Neural cell (in vitro differentiated cells): ENCODE measurements at regions not wholly inside any gene's neighbourhood (a gene's known extent, or its start where the extent isn't known, plus 50 kb on each side); places are given as distances from the start of the nearest gene placed in this dataset.

Experiments
- CTCF ChIP-seq: fragments of 450-650 bp; IDR thresholded peaks from 2 replicates; pipeline ENCODE4 v1.5.1; 2014; ENCODE audit warnings: antibody characterized with exemption, mild to moderate bottlenecking, moderate library complexity; ENCODE audit not compliant: poor library complexity, severe bottlenecking
- EP300 ChIP-seq: fragments of 450-650 bp; conservative IDR thresholded peaks from 2 replicates; pipeline ENCODE4 v1.6.1; 2014; ENCODE audit warnings: antibody characterized with exemption, mild to moderate bottlenecking, moderate library complexity; ENCODE audit not compliant: poor library complexity, severe bottlenecking
- POLR2AphosphoS5 ChIP-seq: IDR thresholded peaks from 2 replicates; pipeline ENCODE4 v1.6.1; 2012
- TAF1 ChIP-seq: IDR thresholded peaks from 2 replicates; pipeline ENCODE4 v1.6.1; 2012; ENCODE audit warnings: low read depth

DNA sequence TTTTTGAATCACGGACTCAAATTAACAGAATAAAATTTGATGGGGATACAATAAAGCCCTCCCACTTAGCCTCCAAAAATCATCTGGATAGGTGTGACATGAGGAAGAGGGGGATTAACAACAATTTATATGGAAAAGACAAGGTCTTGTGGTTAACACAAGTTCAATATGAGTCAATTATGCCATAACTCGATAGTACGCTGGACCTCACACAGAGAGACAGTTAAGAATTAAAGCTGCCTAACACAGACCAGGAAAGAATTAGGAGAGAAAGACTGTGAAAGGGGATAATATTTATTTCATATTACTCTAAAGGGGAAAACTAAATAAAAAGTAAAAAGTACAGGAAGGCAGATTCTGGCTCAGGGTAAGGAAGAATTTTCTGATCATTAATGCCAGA is 243.7 kb upstream of the LYPLAL1 start:
- TF ChIP-seq CTCF (no peak), EP300 (no peak), POLR2AphosphoS5 (no peak), TAF1 (no peak)
